ENCODE measurements at regions not wholly inside any gene's neighbourhood (a gene's known extent, or its start where the extent isn't known, plus 50 kb on each side); places are given as distances from the start of the nearest gene placed in this dataset.

- Histone ChIP-seq H3K4me3 (ENCODE audit: low read depth, low read length, poor library complexity, severe bottlenecking) (no peak overlapping the region), H3K9me3 (ENCODE audit: low read depth, low read length, poor library complexity, severe bottlenecking) (no peaks in the 10 kb centered on the region), H3K27me3 (replicated peaks; ENCODE audit: insufficient read depth, low read depth, low read length, poor library complexity) (no peaks in the 10 kb centered on the region), H3K4me1 (ENCODE audit: insufficient read depth, low read length, poor library complexity, severe bottlenecking) (peaks cover 23% of the 10 kb centered on the region), H3K36me3 (ENCODE audit: insufficient read depth, low read length, poor library complexity, severe bottlenecking) (peaks cover 4% of the 10 kb centered on the region), H3K27ac (ENCODE audit: low read depth, low read length, poor library complexity, severe bottlenecking) (no peak overlapping the region)
- TF ChIP-seq EZH2 (IDR thresholded peaks at IDR 0.05; ENCODE audit: borderline replicate concordance, low read depth, low read length, poor library complexity, severe bottlenecking) (no peak), CTCF (conservative IDR thresholded peaks at IDR 0.05; ENCODE audit: low read depth, low read length) (no peak)
- intact Hi-C loops (cut with micrococcal nuclease; ENCODE audit: unreplicated experiment): loop anchor here (5.0 kb wide), 1 partner anchor 97 kb away; a partner anchor contains a TSS
- CTCF ChIA-PET: no interaction called here
- DNase-seq (ENCODE audit: low spot score): no peak
- POLR2A ChIA-PET (ENCODE audit: low non-redundant PET): no interaction called here
- BruUV-seq (replicated peaks): no TSS peak
Measured at GRCh38 chr18:46269275-46269674, 165.1 kb downstream of the HAUS1 start.

- ChIA-PET POLR2A (ENCODE audit: low non-redundant PET) (no interaction called here), CTCF (interaction anchor here (1.5 kb wide), 1 partner anchor 10 kb away, joined by 5 read pairs; no protein-coding TSS in a partner anchor)
- no peaks in the 10 kb centered on the region for H3K27me3 ChIP-seq (replicated peaks; ENCODE audit: insufficient read depth, low read depth, low read length, poor library complexity)
- TF ChIP-seq EZH2 (IDR thresholded peaks at IDR 0.05; ENCODE audit: borderline replicate concordance, low read depth, low read length, poor library complexity, severe bottlenecking): no peak
- no peak for TF ChIP-seq CTCF (conservative IDR thresholded peaks at IDR 0.05; ENCODE audit: low read depth, low read length)
- H3K4me1 ChIP-seq (ENCODE audit: insufficient read depth, low read length, poor library complexity, severe bottlenecking): peaks cover 1% of the 10 kb centered on the region
- intact Hi-C loops (cut with micrococcal nuclease; ENCODE audit: unreplicated experiment): no loop called here
- H3K4me3 ChIP-seq (ENCODE audit: low read depth, low read length, poor library complexity, severe bottlenecking): no peak overlapping the region
- no peak for DNase-seq (ENCODE audit: low spot score)
- H3K9me3 ChIP-seq (ENCODE audit: low read depth, low read length, poor library complexity, severe bottlenecking): no peaks in the 10 kb centered on the region
- no TSS peak for BruUV-seq (replicated peaks)
- H3K27ac ChIP-seq (ENCODE audit: low read depth, low read length, poor library complexity, severe bottlenecking): no peak overlapping the region
- H3K36me3 ChIP-seq (ENCODE audit: insufficient read depth, low read length, poor library complexity, severe bottlenecking): peaks cover 4% of the 10 kb centered on the region
Measured at GRCh38 chr18:46271488-46271887, 167.3 kb downstream of the HAUS1 start.

- BruUV-seq (replicated peaks): no TSS peak
- TF ChIP-seq EZH2 (IDR thresholded peaks at IDR 0.05; ENCODE audit: borderline replicate concordance, low read depth, low read length, poor library complexity, severe bottlenecking) (no peak), CTCF (conservative IDR thresholded peaks at IDR 0.05; ENCODE audit: low read depth, low read length) (no peak)
- Histone ChIP-seq H3K36me3 (ENCODE audit: insufficient read depth, low read length, poor library complexity, severe bottlenecking) (no peaks in the 10 kb centered on the region), H3K9me3 (ENCODE audit: low read depth, low read length, poor library complexity, severe bottlenecking) (no peaks in the 10 kb centered on the region), H3K27ac (ENCODE audit: low read depth, low read length, poor library complexity, severe bottlenecking) (no peak overlapping the region), H3K27me3 (replicated peaks; ENCODE audit: insufficient read depth, low read depth, low read length, poor library complexity) (no peaks in the 10 kb centered on the region), H3K4me3 (ENCODE audit: low read depth, low read length, poor library complexity, severe bottlenecking) (no peak overlapping the region), H3K4me1 (ENCODE audit: insufficient read depth, low read length, poor library complexity, severe bottlenecking) (peaks cover 16% of the 10 kb centered on the region)
- intact Hi-C loops (cut with micrococcal nuclease; ENCODE audit: unreplicated experiment): no loop called here
- ChIA-PET CTCF (no interaction called here), POLR2A (ENCODE audit: low non-redundant PET) (interaction anchor here (0.6 kb wide), 1 partner anchor 8 kb away, joined by 3 read pairs; no protein-coding TSS in a partner anchor)
- no peak for DNase-seq (ENCODE audit: low spot score)
Measured at GRCh38 chr18:46273861-46274260, 169.7 kb downstream of the HAUS1 start.

All from A673 (cell line).